ENCODE measurements at regions not wholly inside any gene's neighbourhood (a gene's known extent, or its start where the extent isn't known, plus 50 kb on each side); places are given as distances from the start of the nearest gene placed in this dataset.
A peak's percentile ranks its signal among the peaks of the same experiment; 100 is the strongest.
"Not testable (repeated sequence)": the region's sequence is repeated elsewhere in the genome, so short reads cannot be mapped to it uniquely, and the experiment has no call there.

- Mint-ChIP-seq H3K36me3 (ENCODE audit: low read depth) (peaks cover 7% of the 10 kb centered on the region), H3K4me1 (peaks cover 13% of the 10 kb centered on the region), H3K9me3 (peaks cover 11% of the 10 kb centered on the region), H3K27ac (ENCODE audit: unreplicated experiment) (no peak overlapping the region), H3K4me3 (no peak overlapping the region), H3K27me3 (ENCODE audit: low read depth) (no peaks in the 10 kb centered on the region)
- DNase-seq (ENCODE audit: low read depth, low spot score), result no peak
- TF ChIP-seq, protein P1, sequence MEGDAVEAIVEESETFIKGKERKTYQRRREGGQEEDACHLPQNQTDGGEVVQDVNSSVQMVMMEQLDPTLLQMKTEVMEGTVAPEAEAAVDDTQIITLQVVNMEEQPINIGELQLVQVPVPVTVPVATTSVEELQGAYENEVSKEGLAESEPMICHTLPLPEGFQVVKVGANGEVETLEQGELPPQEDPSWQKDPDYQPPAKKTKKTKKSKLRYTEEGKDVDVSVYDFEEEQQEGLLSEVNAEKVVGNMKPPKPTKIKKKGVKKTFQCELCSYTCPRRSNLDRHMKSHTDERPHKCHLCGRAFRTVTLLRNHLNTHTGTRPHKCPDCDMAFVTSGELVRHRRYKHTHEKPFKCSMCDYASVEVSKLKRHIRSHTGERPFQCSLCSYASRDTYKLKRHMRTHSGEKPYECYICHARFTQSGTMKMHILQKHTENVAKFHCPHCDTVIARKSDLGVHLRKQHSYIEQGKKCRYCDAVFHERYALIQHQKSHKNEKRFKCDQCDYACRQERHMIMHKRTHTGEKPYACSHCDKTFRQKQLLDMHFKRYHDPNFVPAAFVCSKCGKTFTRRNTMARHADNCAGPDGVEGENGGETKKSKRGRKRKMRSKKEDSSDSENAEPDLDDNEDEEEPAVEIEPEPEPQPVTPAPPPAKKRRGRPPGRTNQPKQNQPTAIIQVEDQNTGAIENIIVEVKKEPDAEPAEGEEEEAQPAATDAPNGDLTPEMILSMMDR (conservative IDR thresholded peaks at IDR 0.05), result no peak
Observed at GRCh38 chr2:234701841-234702240, 205.0 kb upstream of the ARL4C start.

GRCh38 chr2:234701421-234701820, 204.5 kb upstream of the ARL4C start:
- Mint-ChIP-seq H3K4me3 (no peak overlapping the region), H3K27ac (ENCODE audit: unreplicated experiment) (no peak overlapping the region), H3K4me1 (peaks cover 13% of the 10 kb centered on the region), H3K9me3 (peaks cover 13% of the 10 kb centered on the region), H3K36me3 (ENCODE audit: low read depth) (peaks cover 11% of the 10 kb centered on the region), H3K27me3 (ENCODE audit: low read depth) (no peaks in the 10 kb centered on the region)
- TF ChIP-seq, protein P1 (conservative IDR thresholded peaks at IDR 0.05), result no peak
- no peak for DNase-seq (ENCODE audit: low read depth, low spot score)

- DNase-seq (ENCODE audit: low read depth, low spot score), result no peak
- Mint-ChIP-seq H3K27me3 (ENCODE audit: low read depth) (no peaks in the 10 kb centered on the region), H3K27ac (ENCODE audit: unreplicated experiment) (no peak overlapping the region), H3K4me3 (no peak overlapping the region), H3K9me3 (peaks cover 27% of the 10 kb centered on the region), H3K36me3 (ENCODE audit: low read depth) (peaks cover 28% of the 10 kb centered on the region), H3K4me1 (peaks cover 13% of the 10 kb centered on the region)
- TF ChIP-seq, protein P1 (conservative IDR thresholded peaks at IDR 0.05), result no peak
Observed at GRCh38 chr2:234699456-234699855, 202.6 kb upstream of the ARL4C start.

- DNase-seq (ENCODE audit: low read depth, low spot score), result not testable (repeated sequence)
Observed at GRCh38 chr2:234697300-234697876, 200.5 kb upstream of the ARL4C start.

DNA sequence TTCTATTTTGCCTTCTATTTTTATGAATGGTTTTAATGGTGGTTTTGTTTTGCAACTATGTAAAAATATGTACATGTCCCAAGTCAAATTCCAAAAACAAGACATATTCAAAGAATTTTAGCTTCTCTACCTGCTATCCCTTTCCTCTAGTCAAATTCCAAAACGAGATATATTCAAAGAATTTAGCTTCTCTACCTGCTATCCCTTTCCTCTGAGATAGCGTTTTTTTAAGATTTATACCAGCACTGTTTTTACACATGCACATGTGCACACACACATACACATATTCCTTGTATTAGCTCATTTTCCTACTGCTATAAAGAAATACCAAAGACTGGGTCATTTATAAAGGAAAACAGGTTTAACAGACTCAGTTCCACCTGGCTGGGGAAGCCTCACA, 199.1 kb upstream of the ARL4C start:
- Mint-ChIP-seq H3K36me3 (ENCODE audit: low read depth) (peaks cover 37% of the 10 kb centered on the region), H3K4me1 (peaks cover 15% of the 10 kb centered on the region), H3K4me3 (no peak overlapping the region), H3K27me3 (ENCODE audit: low read depth) (no peaks in the 10 kb centered on the region), H3K27ac (ENCODE audit: unreplicated experiment) (no peak overlapping the region), H3K9me3 (peaks cover 36% of the 10 kb centered on the region)
- TF ChIP-seq, protein P1 (conservative IDR thresholded peaks at IDR 0.05), result no peak
- no peak for DNase-seq (ENCODE audit: low read depth, low spot score)

More at GRCh38 chr2:234697300-234697876, 200.5 kb upstream of the ARL4C start:
- H3K27me3 Mint-ChIP-seq (ENCODE audit: low read depth); H3K4me1 Mint-ChIP-seq; H3K27ac Mint-ChIP-seq (ENCODE audit: unreplicated experiment); H3K4me3 Mint-ChIP-seq: not testable (repeated sequence)
- H3K36me3 Mint-ChIP-seq (ENCODE audit: low read depth), result peaks cover 36% of the 10 kb centered on the region
- peaks cover 36% of the 10 kb centered on the region for H3K9me3 Mint-ChIP-seq

- H3K4me3 Mint-ChIP-seq, result no peak overlapping the region
- H3K27me3 Mint-ChIP-seq (ENCODE audit: low read depth), result no peaks in the 10 kb centered on the region
- no peak for DNase-seq (ENCODE audit: low read depth, low spot score)
- TF ChIP-seq, protein P1 (conservative IDR thresholded peaks at IDR 0.05), result no peak
- H3K36me3 Mint-ChIP-seq (ENCODE audit: low read depth), result peaks cover 37% of the 10 kb centered on the region
- peaks cover 36% of the 10 kb centered on the region for H3K9me3 Mint-ChIP-seq
- H3K4me1 Mint-ChIP-seq, result peaks cover 26% of the 10 kb centered on the region
- H3K27ac Mint-ChIP-seq (ENCODE audit: unreplicated experiment), result peak overlapping the region; percentile 51
Observed at GRCh38 chr2:234694244-234695013, 197.5 kb upstream of the ARL4C start.

GRCh38 chr2:234693681-234694190, 196.9 kb upstream of the ARL4C start:
- DNase-seq (ENCODE audit: low read depth, low spot score); H3K27me3 Mint-ChIP-seq (ENCODE audit: low read depth); H3K27ac Mint-ChIP-seq (ENCODE audit: unreplicated experiment); H3K4me3 Mint-ChIP-seq: not testable (repeated sequence)
- Mint-ChIP-seq H3K4me1 (peaks cover 29% of the 10 kb centered on the region), H3K9me3 (peaks cover 36% of the 10 kb centered on the region), H3K36me3 (ENCODE audit: low read depth) (peaks cover 37% of the 10 kb centered on the region)

DNA sequence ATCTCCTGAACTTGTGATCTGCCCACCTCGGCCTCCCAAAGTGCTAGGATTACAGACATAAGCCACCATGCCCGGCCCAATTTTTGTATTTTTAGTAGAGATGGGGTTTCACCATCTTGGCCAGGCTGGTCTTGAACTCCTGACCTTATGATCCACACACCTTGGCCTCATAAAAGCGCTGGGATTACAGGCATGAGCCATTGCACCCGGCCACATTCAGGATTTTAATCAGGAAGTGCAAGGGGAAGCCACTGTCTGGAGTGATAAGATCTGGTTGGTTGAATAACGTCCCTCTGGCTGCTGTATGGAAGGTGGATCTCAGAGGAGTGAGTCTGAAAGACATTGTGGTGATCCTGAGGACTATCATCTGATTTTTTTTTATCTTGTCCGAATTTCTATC, 196.3 kb upstream of the ARL4C start:
- not testable (repeated sequence) for DNase-seq (ENCODE audit: low read depth, low spot score); H3K27me3 Mint-ChIP-seq (ENCODE audit: low read depth); H3K27ac Mint-ChIP-seq (ENCODE audit: unreplicated experiment); H3K4me3 Mint-ChIP-seq
- Mint-ChIP-seq H3K4me1 (peaks cover 29% of the 10 kb centered on the region), H3K36me3 (ENCODE audit: low read depth) (peaks cover 37% of the 10 kb centered on the region), H3K9me3 (peaks cover 32% of the 10 kb centered on the region)

Measured in neural crest cell (in vitro differentiated cells).